Smooth muscle cell (in vitro differentiated cells): ENCODE measurements at regions not wholly inside any gene's neighbourhood (a gene's known extent, or its start where the extent isn't known, plus 50 kb on each side); places are given as distances from the start of the nearest gene placed in this dataset.

Experiments used
- DNase-seq: peaks from one replicate; lab custom pipeline; 2025; ENCODE audit not compliant: unreplicated experiment; lab: John Stamatoyannopoulos, UW
- H2AFZ ChIP-seq: fragments of 200-600 bp; sonication (generic); 2 replicates; pipeline ENCODE4 v1.6.0; 2016; ENCODE audit warnings: antibody characterized with exemption, low read depth, mild to moderate bottlenecking
- H3F3A ChIP-seq: fragments of 200-600 bp; sonication (generic); 2 replicates; pipeline ENCODE4 v1.6.0; 2017; ENCODE audit warnings: antibody characterized with exemption, low read depth
- H3K27ac ChIP-seq: fragments of 200-600 bp; sonication (generic); 2 replicates; pipeline ENCODE4 v1.5.1; 2016; ENCODE audit warnings: low read depth, mild to moderate bottlenecking
- H3K27me3 ChIP-seq: fragments of 200-600 bp; sonication (generic); 2 replicates; pipeline ENCODE4 v1.6.1; 2016; ENCODE audit warnings: low read depth, mild to moderate bottlenecking
- H3K36me3 ChIP-seq: fragments of 200-600 bp; sonication (generic); 2 replicates; pipeline ENCODE4 v1.5.1; 2016; ENCODE audit warnings: low read depth
- H3K4me1 ChIP-seq: fragments of 200-600 bp; sonication (generic); 2 replicates; pipeline ENCODE4 v1.5.1; 2016; ENCODE audit warnings: low read depth
- H3K4me2 ChIP-seq: fragments of 200-600 bp; sonication (generic); 2 replicates; pipeline ENCODE4 v1.6.0; 2016; ENCODE audit warnings: mild to moderate bottlenecking
- H3K4me3 ChIP-seq: fragments of 200-600 bp; sonication (generic); 2 replicates; pipeline ENCODE4 v1.5.1; 2016; ENCODE audit warnings: mild to moderate bottlenecking
- H3K79me2 ChIP-seq: fragments of 200-600 bp; sonication (generic); 2 replicates; pipeline ENCODE4 v1.6.0; 2016; ENCODE audit warnings: low read depth, mild to moderate bottlenecking
- H3K9ac ChIP-seq: fragments of 200-600 bp; sonication (generic); 2 replicates; pipeline ENCODE4 v1.6.0; 2016; ENCODE audit warnings: low read depth
- H3K9me3 ChIP-seq: fragments of 200-600 bp; sonication (generic); replicated peaks from 2 replicates; pipeline ENCODE4 v1.5.1; 2016; ENCODE audit warnings: low read depth
- H4K20me1 ChIP-seq: fragments of 200-600 bp; sonication (generic); 2 replicates; pipeline ENCODE4 v1.6.0; 2016; ENCODE audit warnings: low read depth
- CTCF ChIP-seq: fragments of 200-600 bp; sonication (generic); IDR thresholded peaks from 2 replicates; pipeline ENCODE4 v1.5.1; 2017; ENCODE audit warnings: borderline replicate concordance, mild to moderate bottlenecking, antibody characterized with exemption; ENCODE audit not compliant: insufficient read depth, poor library complexity, severe bottlenecking
- WGBS: methylation state at CpG from one replicate; pipeline ENCODE4 v1.1.7; 2016; ENCODE audit warnings: low lambda C conversion rate; 5-methylcytosine and 5-hydroxymethylcytosine counted together

- H3K4me1 ChIP-seq, result no peaks in the 10 kb centered on the region
- H3F3A ChIP-seq, result no peaks in the 10 kb centered on the region
- H3K4me3 ChIP-seq, result no peak overlapping the region
- H3K27me3 ChIP-seq, result peaks cover 5% of the 10 kb centered on the region
- no peaks in the 10 kb centered on the region for H3K79me2 ChIP-seq
- no peak overlapping the region for H2AFZ ChIP-seq
- no peak for DNase-seq
- 87% methylated on average over 6 of the region's 6 CpGs for WGBS
- no peaks in the 10 kb centered on the region for H3K36me3 ChIP-seq
- no peaks in the 10 kb centered on the region for H3K9me3 ChIP-seq
- no peak for TF ChIP-seq CTCF
- H3K27ac ChIP-seq, result no peak overlapping the region
- H3K9ac ChIP-seq, result no peak overlapping the region
- H4K20me1 ChIP-seq, result no peaks in the 10 kb centered on the region
- H3K4me2 ChIP-seq, result no peak overlapping the region
These were observed 104.8 kb upstream of the SLC8A1 start for GRCh38 chr2:40556739-40557138.

- H3K4me1 ChIP-seq, result no peaks in the 10 kb centered on the region
- TF ChIP-seq CTCF, result no peak
- 90% methylated on average over 6 of the region's 6 CpGs for WGBS
- no peak overlapping the region for H3K9ac ChIP-seq
- no peaks in the 10 kb centered on the region for H3F3A ChIP-seq
- H3K4me3 ChIP-seq, result no peak overlapping the region
- H3K27me3 ChIP-seq, result peaks cover 5% of the 10 kb centered on the region
- no peak overlapping the region for H3K4me2 ChIP-seq
- H3K9me3 ChIP-seq, result no peaks in the 10 kb centered on the region
- no peak overlapping the region for H3K27ac ChIP-seq
- no peak overlapping the region for H2AFZ ChIP-seq
- H3K36me3 ChIP-seq, result no peaks in the 10 kb centered on the region
- DNase-seq, result no peak
- no peaks in the 10 kb centered on the region for H3K79me2 ChIP-seq
- H4K20me1 ChIP-seq, result no peaks in the 10 kb centered on the region
These were observed 106.9 kb upstream of the SLC8A1 start for GRCh38 chr2:40558761-40559160.

GRCh38 chr2:40559175-40559574 is 107.3 kb upstream of the SLC8A1 start:
- no peak overlapping the region for H2AFZ ChIP-seq
- no peaks in the 10 kb centered on the region for H3K9me3 ChIP-seq
- TF ChIP-seq CTCF, result no peak
- H3K27me3 ChIP-seq, result peaks cover 5% of the 10 kb centered on the region
- H3F3A ChIP-seq, result no peaks in the 10 kb centered on the region
- H3K9ac ChIP-seq, result no peak overlapping the region
- DNase-seq, result no peak
- no peak overlapping the region for H3K4me2 ChIP-seq
- H3K4me3 ChIP-seq, result no peak overlapping the region
- H3K79me2 ChIP-seq, result no peaks in the 10 kb centered on the region
- H3K27ac ChIP-seq, result no peak overlapping the region
- H3K4me1 ChIP-seq, result no peaks in the 10 kb centered on the region
- H3K36me3 ChIP-seq, result no peaks in the 10 kb centered on the region
- no peaks in the 10 kb centered on the region for H4K20me1 ChIP-seq
- WGBS, result 89% methylated on average over 2 of the region's 2 CpGs

- Histone ChIP-seq H4K20me1 (no peaks in the 10 kb centered on the region), H3K4me1 (no peaks in the 10 kb centered on the region), H3K36me3 (no peaks in the 10 kb centered on the region), H3K27me3 (peaks cover 4% of the 10 kb centered on the region), H3K9me3 (no peaks in the 10 kb centered on the region), H3K79me2 (no peaks in the 10 kb centered on the region), H3F3A (no peaks in the 10 kb centered on the region), H2AFZ (no peak overlapping the region), H3K4me2 (no peak overlapping the region), H3K9ac (no peak overlapping the region), H3K4me3 (no peak overlapping the region), H3K27ac (no peak overlapping the region)
- TF ChIP-seq CTCF, result no peak
- DNase-seq, result no peak
- 43% methylated on average over 2 of the region's 2 CpGs for WGBS
These were observed 112.3 kb upstream of the SLC8A1 start for GRCh38 chr2:40564184-40564583.
